GM10248 (cell line): ENCODE measurements at regions not wholly inside any gene's neighbourhood (a gene's known extent, or its start where the extent isn't known, plus 50 kb on each side); places are given as distances from the start of the nearest gene placed in this dataset.
"Not testable (repeated sequence)": the region's sequence is repeated elsewhere in the genome, so short reads cannot be mapped to it uniquely, and the experiment has no call there.

Experiments used
- CTCF ChIA-PET: fragments of 300-600 bp; sonication (Branson Sonifier 250); formaldehyde crosslinking; extraction: SDS; loops from one replicate; lab custom pipeline; 2021; ENCODE audit warnings: antibody characterized with exemption; lab: Yijun Ruan, JAX
- POLR2A ChIA-PET: fragments of 350-650 bp; sonication (Branson Sonifier 250); formaldehyde crosslinking; extraction: SDS; loops from one replicate; lab custom pipeline; 2020; ENCODE audit warnings: antibody characterized with exemption; lab: Yijun Ruan, JAX
- DNase-seq: peaks from one replicate; pipeline ENCODE4 v3.0.0; 2012; ENCODE audit errors: extremely low spot score
- TF ChIP-seq, protein P1 (sequence below): IDR thresholded peaks from 2 replicates; pipeline ENCODE4 v1.5.1; 2012; ENCODE audit warnings: mild to moderate bottlenecking, low read depth; ENCODE audit errors: extremely low read depth, missing control alignments, control extremely low read depth

DNA sequence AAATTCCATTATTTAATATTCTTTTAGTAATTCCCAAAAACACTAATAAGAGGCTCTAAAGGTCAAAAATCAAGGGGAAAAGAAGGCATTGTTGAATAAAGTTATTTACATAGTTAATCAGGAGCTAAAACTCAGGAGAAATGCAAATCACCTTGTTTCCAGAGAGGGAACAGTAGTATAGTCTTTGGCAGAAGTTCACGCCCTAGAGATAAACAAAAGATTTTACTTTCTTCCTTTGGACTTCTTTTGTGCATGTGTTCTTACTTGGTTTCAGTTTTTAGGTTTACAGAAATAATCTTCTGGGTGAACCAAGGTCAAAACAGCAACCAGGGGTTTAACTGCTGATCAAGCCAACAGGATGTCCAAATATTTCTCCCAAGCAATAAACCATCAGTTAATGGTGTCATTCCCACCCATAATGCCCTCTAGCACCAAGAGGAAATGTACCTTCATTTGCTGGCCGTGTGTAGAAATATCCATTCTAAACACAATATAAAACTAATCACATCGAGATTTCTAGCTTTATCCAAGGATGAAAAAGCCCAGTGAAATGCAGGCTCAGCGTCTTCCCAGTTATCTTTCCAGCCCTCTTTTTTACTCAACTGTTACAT is 518.8 kb upstream of the SOX9 start:
- ChIA-PET CTCF (no interaction called here), POLR2A (no interaction called here)
- DNase-seq = no peak
- TF ChIP-seq, protein P1, sequence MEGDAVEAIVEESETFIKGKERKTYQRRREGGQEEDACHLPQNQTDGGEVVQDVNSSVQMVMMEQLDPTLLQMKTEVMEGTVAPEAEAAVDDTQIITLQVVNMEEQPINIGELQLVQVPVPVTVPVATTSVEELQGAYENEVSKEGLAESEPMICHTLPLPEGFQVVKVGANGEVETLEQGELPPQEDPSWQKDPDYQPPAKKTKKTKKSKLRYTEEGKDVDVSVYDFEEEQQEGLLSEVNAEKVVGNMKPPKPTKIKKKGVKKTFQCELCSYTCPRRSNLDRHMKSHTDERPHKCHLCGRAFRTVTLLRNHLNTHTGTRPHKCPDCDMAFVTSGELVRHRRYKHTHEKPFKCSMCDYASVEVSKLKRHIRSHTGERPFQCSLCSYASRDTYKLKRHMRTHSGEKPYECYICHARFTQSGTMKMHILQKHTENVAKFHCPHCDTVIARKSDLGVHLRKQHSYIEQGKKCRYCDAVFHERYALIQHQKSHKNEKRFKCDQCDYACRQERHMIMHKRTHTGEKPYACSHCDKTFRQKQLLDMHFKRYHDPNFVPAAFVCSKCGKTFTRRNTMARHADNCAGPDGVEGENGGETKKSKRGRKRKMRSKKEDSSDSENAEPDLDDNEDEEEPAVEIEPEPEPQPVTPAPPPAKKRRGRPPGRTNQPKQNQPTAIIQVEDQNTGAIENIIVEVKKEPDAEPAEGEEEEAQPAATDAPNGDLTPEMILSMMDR = no peak

DNA sequence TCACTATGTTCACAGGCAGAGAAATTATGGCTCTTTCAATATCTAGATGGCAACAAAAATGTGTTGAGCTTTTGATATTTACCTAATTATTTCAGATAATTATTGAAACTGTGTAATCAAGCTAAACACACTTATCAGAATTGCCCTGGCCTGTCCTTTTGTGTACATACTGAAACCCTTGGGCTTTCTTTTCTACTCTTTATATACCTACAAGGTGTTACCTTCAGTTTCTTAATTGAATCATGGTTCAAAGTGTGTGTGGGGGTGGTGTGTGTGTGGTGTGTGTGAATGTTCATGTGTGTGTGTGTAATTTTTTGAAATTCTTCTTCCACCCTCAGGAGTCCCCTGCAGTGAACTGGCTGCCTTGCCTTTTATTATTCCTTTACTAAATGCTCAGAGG is 506.8 kb upstream of the SOX9 start:
- ChIA-PET CTCF (no interaction called here), POLR2A (no interaction called here)
- TF ChIP-seq, protein P1 = no peak
- no peak for DNase-seq

DNA sequence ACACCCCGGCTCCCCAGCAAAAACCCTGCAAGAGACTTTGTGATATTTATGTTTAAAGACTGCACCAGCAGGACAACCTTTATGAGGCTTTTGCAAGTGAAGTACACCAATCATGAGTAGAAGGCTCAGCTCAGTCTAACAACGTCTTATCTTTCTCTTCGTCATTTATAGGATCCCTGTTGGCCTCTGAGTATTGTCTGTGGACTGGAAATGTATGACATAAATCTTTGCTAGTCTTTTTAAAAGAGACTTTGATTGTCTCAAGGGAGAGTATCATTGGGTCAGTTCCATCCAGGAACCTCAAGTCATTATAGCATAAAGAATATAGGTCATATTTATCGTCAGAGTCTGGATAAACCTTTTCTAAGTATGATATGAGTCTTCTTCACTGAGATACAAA is 505.0 kb upstream of the SOX9 start:
- ChIA-PET CTCF (no interaction called here), POLR2A (no interaction called here)
- no peak for DNase-seq
- TF ChIP-seq, protein P1 = no peak

DNA sequence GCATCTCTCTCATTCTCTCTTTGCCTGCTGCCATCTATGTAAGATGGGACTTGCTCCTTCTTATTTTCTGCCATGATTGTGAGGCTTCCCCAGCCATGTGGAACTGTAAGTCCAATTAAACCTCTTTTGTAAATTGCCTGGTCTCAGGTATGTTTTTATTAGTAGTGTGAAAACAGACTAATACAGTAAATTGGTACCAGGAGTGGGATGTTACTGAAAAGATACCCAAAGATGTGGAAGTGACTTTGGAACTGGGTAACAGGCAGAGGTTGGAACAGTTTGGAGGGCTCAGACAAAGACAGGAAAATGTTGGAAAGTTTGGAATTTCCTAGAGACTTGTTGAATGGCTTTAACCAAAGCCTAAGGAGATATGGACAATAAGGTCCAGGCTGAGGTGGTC is 503.1 kb upstream of the SOX9 start:
- DNase-seq, CTCF ChIA-PET, POLR2A ChIA-PET: not testable (repeated sequence)

DNA sequence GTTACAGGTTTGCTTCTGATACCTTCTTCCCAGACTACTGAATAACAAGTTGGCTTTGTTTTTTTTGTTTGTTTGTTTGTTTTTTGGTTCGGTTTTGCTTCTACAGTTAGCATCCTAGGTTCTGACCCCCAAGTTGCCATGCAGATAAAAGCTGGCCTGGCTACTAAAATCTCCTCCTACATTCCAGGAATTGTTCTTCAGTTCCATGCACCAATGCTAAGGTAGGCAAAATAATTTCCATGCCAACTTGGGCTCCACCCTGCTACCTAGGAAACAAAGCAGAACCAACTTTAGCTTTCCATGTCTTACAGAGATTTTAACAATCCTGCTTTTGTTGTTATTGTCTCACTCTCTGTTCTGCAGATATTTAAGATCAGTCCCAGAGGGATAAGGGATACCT is 495.5 kb upstream of the SOX9 start:
- TF ChIP-seq, protein P1 = no peak
- no peak for DNase-seq
- ChIA-PET POLR2A (no interaction called here), CTCF (no interaction called here)

DNA sequence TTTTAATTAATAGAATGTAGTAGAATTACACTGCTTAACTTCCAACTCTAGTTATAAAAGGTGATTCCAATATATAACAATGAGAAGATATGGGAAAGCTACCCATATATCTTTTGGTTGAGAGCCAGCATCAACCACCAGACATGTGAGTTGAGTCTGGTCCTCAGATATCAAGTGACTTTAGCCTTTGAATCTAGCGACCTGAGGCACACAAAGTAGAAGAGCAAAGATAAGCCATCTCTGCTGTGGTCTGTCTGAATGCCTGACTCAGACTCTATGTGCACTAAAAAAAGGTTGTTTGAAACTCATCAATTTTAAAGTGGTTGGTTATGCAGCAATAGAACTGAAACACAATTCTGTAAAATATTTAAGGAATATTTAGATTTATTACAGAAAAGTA is 492.5 kb upstream of the SOX9 start:
- ChIA-PET CTCF (no interaction called here), POLR2A (no interaction called here)
- TF ChIP-seq, protein P1 = no peak
- DNase-seq = no peak

DNA sequence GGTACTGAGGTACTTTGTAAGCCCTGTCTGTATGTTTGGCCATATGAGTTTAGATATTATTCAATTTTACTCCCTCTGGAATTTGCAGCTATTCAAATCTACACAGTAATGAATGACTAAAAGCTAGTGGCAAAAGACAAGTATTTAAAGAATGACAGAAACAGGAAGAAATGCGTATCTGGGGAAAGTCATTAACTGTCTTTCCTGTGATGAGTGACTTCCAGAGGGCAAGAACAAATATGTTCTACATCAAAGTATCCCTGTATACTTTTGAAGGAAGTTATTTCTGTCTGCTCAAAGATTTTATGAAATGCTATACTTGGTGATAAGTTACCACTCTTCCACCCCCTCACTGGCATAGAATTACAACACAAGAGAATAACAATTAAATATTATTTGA is 489.3 kb upstream of the SOX9 start:
- POLR2A ChIA-PET = no interaction called here
- no peak for DNase-seq
- TF ChIP-seq, protein P1 = no peak
- CTCF ChIA-PET = no interaction called here
